ENCODE measurements at regions not wholly inside any gene's neighbourhood (a gene's known extent, or its start where the extent isn't known, plus 50 kb on each side); places are given as distances from the start of the nearest gene placed in this dataset.

GRCh38 chr5:124599028-124599973, 147.1 kb downstream of the ZNF608 start:
- no peak overlapping the region for H3K18ac ChIP-seq (ENCODE audit: insufficient read length, low read depth, low read length)
- H3K23ac ChIP-seq (ENCODE audit: insufficient read length, low read depth, low read length), result no peak overlapping the region
- no peaks in the 10 kb centered on the region for H3K27me3 ChIP-seq (ENCODE audit: insufficient read depth, low read length)
- WGBS (ENCODE audit: extremely low coverage, insufficient read length, low lambda C conversion rate), result no CpG with 5 or more reads among the region's 10 CpGs
- H3K4me2 ChIP-seq (ENCODE audit: insufficient read depth, insufficient read length, low read length), result no peak overlapping the region
- no peak overlapping the region for H2BK20ac ChIP-seq (ENCODE audit: low read depth, low read length, poor library complexity, severe bottlenecking)
- no peak overlapping the region for H2AK5ac ChIP-seq (ENCODE audit: insufficient read length, low read length)
- no peak overlapping the region for H2BK12ac ChIP-seq (ENCODE audit: insufficient read length, low read depth, low read length)
- no peak overlapping the region for H2BK15ac ChIP-seq (ENCODE audit: low read depth, low read length)
- no peak overlapping the region for H2BK5ac ChIP-seq (ENCODE audit: insufficient read length, low read length)
- H4K91ac ChIP-seq (ENCODE audit: insufficient read length, low read depth, low read length), result no peak overlapping the region
- no peaks in the 10 kb centered on the region for H3K4me1 ChIP-seq (ENCODE audit: insufficient read depth, low read length)
- H3K79me1 ChIP-seq (ENCODE audit: insufficient read depth, low read depth, low read length, poor library complexity, severe bottlenecking), result no peaks in the 10 kb centered on the region
- H3K9ac ChIP-seq (ENCODE audit: extremely low read depth, insufficient read length, low read length), result no peak overlapping the region
- H3K27me3 Mint-ChIP-seq (ENCODE audit: low read depth), result no peaks in the 10 kb centered on the region; the same call in 1 of the 2 replicates
- H3K9me3 Mint-ChIP-seq, result no peaks in the 10 kb centered on the region
- no peak overlapping the region for H3K27ac ChIP-seq (ENCODE audit: insufficient read length, low read depth, low read length)
- H3K27ac Mint-ChIP-seq, result no peak overlapping the region; a peak in 1 of 7 replicates
- no peaks in the 10 kb centered on the region for H3K79me2 ChIP-seq (ENCODE audit: insufficient read depth, low read length)
- no peak overlapping the region for H3K4me3 Mint-ChIP-seq
- no peak overlapping the region for H3T11ph ChIP-seq (ENCODE audit: low read length)
- H3K36me3 Mint-ChIP-seq (ENCODE audit: insufficient read depth in 1 of 3, low read depth in 3 of 3), result 0 out of 7 replicates have a peak, but pooled peaks cover 0 to 3% (median 0%) of the 10 kb centered on the region in 3 experiments
- H2BK120ac ChIP-seq (ENCODE audit: low read depth, low read length, poor library complexity, severe bottlenecking), result no peak overlapping the region
- no peak for TF ChIP-seq CTCF (conservative IDR thresholded peaks at IDR 0.05)
- peaks cover 18 to 19% of the 10 kb centered on the region in 2 experiments for H3K4me1 Mint-ChIP-seq
- no peak overlapping the region for H3K14ac ChIP-seq (ENCODE audit: insufficient read depth, low read length)
- DNase-seq, result no peak
- H3K4ac ChIP-seq (ENCODE audit: low read depth, low read length), result no peak overlapping the region
- H4K5ac ChIP-seq (ENCODE audit: insufficient read length, low read depth, low read length), result no peak overlapping the region
- H4K20me1 ChIP-seq (ENCODE audit: control insufficient read depth, insufficient read depth, insufficient read length), result no peaks in the 10 kb centered on the region
- H3K9me3 ChIP-seq (ENCODE audit: control insufficient read depth, low read depth, low read length), result no peaks in the 10 kb centered on the region
- H4K8ac ChIP-seq (replicated peaks; ENCODE audit: insufficient read length, low read depth, low read length), result no peak overlapping the region
- no peaks in the 10 kb centered on the region for H3K23me2 ChIP-seq (ENCODE audit: insufficient read length, low read depth, low read length, poor library complexity, severe bottlenecking)
- H3K56ac ChIP-seq (ENCODE audit: insufficient read length, low read depth, low read length), result no peak overlapping the region
- H2AFZ ChIP-seq (ENCODE audit: low read length), result no peak overlapping the region
